H9 (cell line): ENCODE measurements at regions not wholly inside any gene's neighbourhood (a gene's known extent, or its start where the extent isn't known, plus 50 kb on each side); places are given as distances from the start of the nearest gene placed in this dataset.

Experiments
- DNase-seq: peaks from one replicate; pipeline ENCODE4 v3.0.0-alpha.2; 2017
- H2AFZ ChIP-seq: one replicate; pipeline ENCODE4 v1.6.1; 2013; ENCODE audit warnings: mild to moderate bottlenecking, low read length, control low read depth, moderate library complexity
- H2AK5ac ChIP-seq: 2 replicates; pipeline ENCODE4 v1.6.1; 2013; ENCODE audit warnings: low read length, control low read depth, mixed read lengths; ENCODE audit not compliant: insufficient read length
- H2BK120ac ChIP-seq: one replicate; pipeline ENCODE4 v1.6.1; 2013; ENCODE audit warnings: low read depth, mild to moderate bottlenecking, low read length, control low read depth, inconsistent platforms; ENCODE audit not compliant: poor library complexity, severe bottlenecking
- H2BK12ac ChIP-seq: 2 replicates; pipeline ENCODE4 v1.6.1; 2013; ENCODE audit warnings: low read length, control low read depth, mixed read lengths, low read depth; ENCODE audit not compliant: insufficient read length
- H2BK15ac ChIP-seq: 2 replicates; pipeline ENCODE4 v1.6.1; 2013; ENCODE audit warnings: low read depth, low read length, control low read depth
- H2BK20ac ChIP-seq: one replicate; pipeline ENCODE4 v1.6.1; 2013; ENCODE audit warnings: low read depth, mild to moderate bottlenecking, low read length, control low read depth, inconsistent platforms; ENCODE audit not compliant: poor library complexity, severe bottlenecking
- H2BK5ac ChIP-seq: 2 replicates; pipeline ENCODE4 v1.6.1; 2013; ENCODE audit warnings: low read length, control low read depth, mixed read lengths; ENCODE audit not compliant: insufficient read length
- H3K14ac ChIP-seq: 2 replicates; pipeline ENCODE4 v1.6.1; 2013; ENCODE audit warnings: low read length, control low read depth; ENCODE audit not compliant: insufficient read depth
- H3K18ac ChIP-seq: 2 replicates; pipeline ENCODE4 v1.6.1; 2013; ENCODE audit warnings: low read depth, mild to moderate bottlenecking, mixed read lengths, low read length, control low read depth; ENCODE audit not compliant: insufficient read length
- H3K23ac ChIP-seq: 2 replicates; pipeline ENCODE4 v1.6.1; 2013; ENCODE audit warnings: low read length, control low read depth, mixed read lengths, low read depth; ENCODE audit not compliant: insufficient read length
- H3K23me2 ChIP-seq: 2 replicates; pipeline ENCODE4 v1.6.1; 2013; ENCODE audit warnings: low read depth, mild to moderate bottlenecking, mixed read lengths, low read length, control low read depth; ENCODE audit not compliant: insufficient read length, poor library complexity, severe bottlenecking
- H3K27ac ChIP-seq: 2 replicates; pipeline ENCODE4 v1.5.1; 2013; ENCODE audit warnings: low read length, control low read depth, mixed read lengths, low read depth; ENCODE audit not compliant: insufficient read length
- H3K27me3 ChIP-seq: 2 replicates; pipeline ENCODE4 v1.6.1; 2013; ENCODE audit warnings: low read length, control low read depth, inconsistent platforms; ENCODE audit not compliant: insufficient read depth
- H3K4ac ChIP-seq: 2 replicates; pipeline ENCODE4 v1.6.1; 2013; ENCODE audit warnings: low read depth, mild to moderate bottlenecking, control low read depth, inconsistent platforms, low read length, moderate library complexity
- H3K4me1 ChIP-seq: 2 replicates; pipeline ENCODE4 v1.6.1; 2013; ENCODE audit warnings: low read length, control low read depth, inconsistent platforms; ENCODE audit not compliant: insufficient read depth
- H3K4me2 ChIP-seq: 2 replicates; pipeline ENCODE4 v1.6.1; 2013; ENCODE audit warnings: low read length, control low read depth, mixed read lengths; ENCODE audit not compliant: insufficient read length, insufficient read depth
- H3K56ac ChIP-seq: 2 replicates; pipeline ENCODE4 v1.6.1; 2013; ENCODE audit warnings: low read depth, mild to moderate bottlenecking, mixed read lengths, low read length, control low read depth; ENCODE audit not compliant: insufficient read length
- H3K79me1 ChIP-seq: 2 replicates; pipeline ENCODE4 v1.6.1; 2013; ENCODE audit warnings: low read depth, mild to moderate bottlenecking, moderate library complexity, low read length, control low read depth, inconsistent platforms; ENCODE audit not compliant: insufficient read depth, poor library complexity, severe bottlenecking
- H3K79me2 ChIP-seq: 2 replicates; pipeline ENCODE4 v1.6.1; 2013; ENCODE audit warnings: low read length, control low read depth, inconsistent platforms; ENCODE audit not compliant: insufficient read depth
- H3K9ac ChIP-seq: 2 replicates; pipeline ENCODE4 v1.6.1; 2013; ENCODE audit warnings: low read length, control low read depth, mixed read lengths; ENCODE audit not compliant: insufficient read length; ENCODE audit errors: extremely low read depth
- H3K9me3 ChIP-seq: one replicate; pipeline ENCODE4 v1.6.1; 2013; ENCODE audit warnings: low read depth, low read length, inconsistent platforms; ENCODE audit not compliant: control insufficient read depth
- H3T11ph ChIP-seq: one replicate; pipeline ENCODE4 v1.6.1; 2013; ENCODE audit warnings: mild to moderate bottlenecking, low read length, control low read depth, inconsistent platforms
- H4K20me1 ChIP-seq: one replicate; pipeline ENCODE4 v1.6.1; 2013; ENCODE audit not compliant: control insufficient read depth, insufficient read length, insufficient read depth
- H4K5ac ChIP-seq: 2 replicates; pipeline ENCODE4 v1.6.1; 2013; ENCODE audit warnings: low read depth, mild to moderate bottlenecking, mixed read lengths, low read length, control low read depth; ENCODE audit not compliant: insufficient read length
- H4K8ac ChIP-seq: replicated peaks from 2 replicates; pipeline ENCODE4 v1.6.1; 2013; ENCODE audit warnings: low read length, control low read depth, mixed read lengths, low read depth; ENCODE audit not compliant: insufficient read length
- H4K91ac ChIP-seq: 2 replicates; pipeline ENCODE4 v1.6.1; 2013; ENCODE audit warnings: low read depth, mild to moderate bottlenecking, moderate library complexity, mixed read lengths, low read length, control low read depth; ENCODE audit not compliant: insufficient read length
- H3K27ac Mint-ChIP-seq, 3 experiments: 2 replicates in 2 of 3; 3 replicates in 1 of 3; pipeline ENCODE4 v1.8.0; 2020 to 2021; ENCODE audit warnings: mixed read lengths in 3 of 3, mild to moderate bottlenecking in 1 of 3, moderate library complexity in 1 of 3
- H3K27me3 Mint-ChIP-seq: 2 replicates; pipeline ENCODE4 v1.8.0; 2021; ENCODE audit warnings: low read depth, mild to moderate bottlenecking, moderate library complexity, mixed read lengths
- H3K36me3 Mint-ChIP-seq, 3 experiments: 2 replicates in 2 of 3; 3 replicates in 1 of 3; pipeline ENCODE4 v1.8.0; 2020 to 2021; ENCODE audit warnings: low read depth in 3 of 3, mixed read lengths in 3 of 3; ENCODE audit not compliant: insufficient read depth in 1 of 3
- H3K4me1 Mint-ChIP-seq, 2 experiments: 2 replicates each; pipeline ENCODE4 v1.8.0; 2020; ENCODE audit warnings: mixed read lengths in 2 of 2
- H3K4me3 Mint-ChIP-seq, 2 experiments: 2 replicates in 1 of 2; 3 replicates in 1 of 2; pipeline ENCODE4 v1.8.0; 2020 to 2021; ENCODE audit warnings: mild to moderate bottlenecking in 2 of 2, mixed read lengths in 2 of 2, moderate library complexity in 1 of 2
- H3K9me3 Mint-ChIP-seq, 2 experiments: 2 replicates in 1 of 2; 3 replicates in 1 of 2; pipeline ENCODE4 v1.8.0; 2020; ENCODE audit warnings: mild to moderate bottlenecking in 2 of 2, mixed read lengths in 2 of 2, moderate library complexity in 1 of 2
- CTCF ChIP-seq: fragments of 200-600 bp; sonication (generic); conservative IDR thresholded peaks from 3 replicates; pipeline ENCODE4 v1.8.0; 2021; ENCODE audit warnings: antibody characterized with exemption, mild to moderate bottlenecking
- WGBS: extraction: QIAGEN DNeasy Blood & Tissue Kit; methylation state at CpG from one replicate; pipeline ENCODE4 v1.1.7; 2013; ENCODE audit warnings: missing lambda C conversion rate, low lambda C conversion rate, mixed read lengths; ENCODE audit not compliant: insufficient read length; ENCODE audit errors: extremely low coverage; 5-methylcytosine and 5-hydroxymethylcytosine counted together

DNA sequence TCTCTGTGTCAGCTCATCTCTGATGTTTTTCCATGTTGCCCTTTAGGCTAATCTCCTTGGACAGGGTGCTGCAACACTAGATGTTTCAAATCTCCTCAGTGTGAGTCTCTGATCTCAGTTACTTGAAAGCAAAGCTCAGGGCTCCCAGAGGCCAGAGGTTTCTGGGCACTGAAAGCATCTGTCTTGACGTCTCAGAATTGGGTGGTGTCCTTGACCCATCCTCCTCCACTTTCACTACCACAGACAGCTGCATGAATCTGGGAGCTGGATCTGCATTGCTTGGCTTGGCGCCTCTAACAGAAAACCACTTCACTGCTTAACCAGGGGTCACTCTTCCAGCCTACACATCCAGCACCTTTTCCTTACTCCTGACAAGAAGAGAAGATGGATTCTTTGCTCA is 399.4 kb downstream of the NXPE2 start:
- Mint-ChIP-seq H3K4me3 (no peak overlapping the region), H3K27me3 (peaks cover 40% of the 10 kb centered on the region), H3K4me1 (peaks cover 4 to 5% of the 10 kb centered on the region in 2 experiments; a peak in 2 of 4 replicates), H3K27ac (no peak overlapping the region), H3K36me3 (no peaks in the 10 kb centered on the region), H3K9me3 (no peaks in the 10 kb centered on the region)
- Histone ChIP-seq H3T11ph (no peak overlapping the region), H3K23ac (no peak overlapping the region), H3K18ac (no peak overlapping the region), H4K5ac (no peak overlapping the region), H4K8ac (no peak overlapping the region), H3K14ac (no peak overlapping the region), H4K20me1 (no peaks in the 10 kb centered on the region), H2AFZ (no peak overlapping the region), H3K27me3 (no peaks in the 10 kb centered on the region; the same call in 1 of the 2 replicates), H3K79me2 (no peaks in the 10 kb centered on the region), H3K79me1 (no peaks in the 10 kb centered on the region), H3K9ac (no peak overlapping the region), H2BK5ac (no peak overlapping the region), H2BK15ac (no peak overlapping the region), H3K27ac (no peak overlapping the region), H3K4ac (no peak overlapping the region), H3K23me2 (no peaks in the 10 kb centered on the region), H3K4me1 (no peaks in the 10 kb centered on the region), H2BK120ac (no peak overlapping the region), H3K56ac (no peak overlapping the region), H2AK5ac (no peak overlapping the region), H3K4me2 (no peak overlapping the region), H3K9me3 (no peaks in the 10 kb centered on the region), H2BK20ac (no peak overlapping the region), H2BK12ac (no peak overlapping the region), H4K91ac (no peak overlapping the region)
- no peak for TF ChIP-seq CTCF
- no CpG with 5 or more reads among the region's 2 CpGs for WGBS
- DNase-seq: no peak
